Common myeloid progenitor, CD34-positive (primary cell): ENCODE measurements at regions not wholly inside any gene's neighbourhood (a gene's known extent, or its start where the extent isn't known, plus 50 kb on each side); places are given as distances from the start of the nearest gene placed in this dataset.
"Not testable (repeated sequence)": the region's sequence is repeated elsewhere in the genome, so short reads cannot be mapped to it uniquely, and the experiment has no call there.

ENCODE experiments used
- CTCF ChIA-PET: fragments of 350-600 bp; sonication (Branson Sonifier 250); formaldehyde crosslinking; loops from one replicate; lab custom pipeline; 2021; ENCODE audit warnings: antibody characterized with exemption; lab: Charles Lee
- POLR2A ChIA-PET: fragments of 350-600 bp; sonication (Branson Sonifier 250); formaldehyde crosslinking; loops from one replicate; lab custom pipeline; 2021; ENCODE audit warnings: antibody characterized with exemption; lab: Charles Lee
- DNase-seq, 3 donors: peaks; one replicate each; pipeline versions ENCODE4 v3.0.0 to v3.0.0-alpha.2; 2013
- H3K27ac ChIP-seq, 2 experiments: 1 replicate in 1 of 2; 2 replicates in 1 of 2; pipeline ENCODE4 v1.7.0; 2013; ENCODE audit warnings: inconsistent platforms in 2 of 2, low read length in 2 of 2, mild to moderate bottlenecking in 2 of 2, low read depth in 1 of 2, moderate library complexity in 1 of 2; ENCODE audit not compliant: severe bottlenecking in 2 of 2, insufficient read depth in 1 of 2, poor library complexity in 1 of 2
- H3K27me3 ChIP-seq, 5 experiments: replicated peaks in 2 of 5; 1 replicate in 3 of 5; 2 replicates in 2 of 5; pipeline versions ENCODE4 v1.6.1 to v1.7.0; 2013; ENCODE audit warnings: low read length in 4 of 5, mild to moderate bottlenecking in 2 of 5, moderate library complexity in 2 of 5, inconsistent platforms in 1 of 5; ENCODE audit not compliant: insufficient read depth in 5 of 5, control insufficient read depth in 4 of 5
- H3K36me3 ChIP-seq, 4 experiments: 1 replicate in 2 of 4; 2 replicates in 2 of 4; pipeline versions ENCODE4 v1.6.1 to v1.7.0; 2013; ENCODE audit warnings: low read length in 3 of 4, control low read depth in 1 of 4, mild to moderate bottlenecking in 1 of 4; ENCODE audit not compliant: control insufficient read depth in 4 of 4, insufficient read depth in 4 of 4
- H3K4me1 ChIP-seq, 4 experiments: 1 replicate in 3 of 4; 2 replicates in 1 of 4; pipeline versions ENCODE4 v1.6.1 to v1.7.1; 2013; ENCODE audit warnings: low read length in 3 of 4, mild to moderate bottlenecking in 3 of 4, control low read depth in 1 of 4, inconsistent platforms in 1 of 4, moderate library complexity in 1 of 4; ENCODE audit not compliant: control insufficient read depth in 4 of 4, insufficient read depth in 4 of 4; ENCODE audit errors: control extremely low read depth in 1 of 4
- H3K4me3 ChIP-seq, 7 experiments: 1 replicate in 4 of 7; 2 replicates in 3 of 7; pipeline versions ENCODE4 v1.5.1 to v1.7.0; 2013; ENCODE audit warnings: mild to moderate bottlenecking in 7 of 7, low read length in 6 of 7, moderate library complexity in 6 of 7, inconsistent platforms in 2 of 7, low read depth in 2 of 7, control low read depth in 1 of 7; ENCODE audit not compliant: insufficient read depth in 4 of 7, control insufficient read depth in 1 of 7; ENCODE audit errors: extremely low read depth in 1 of 7
- H3K9me3 ChIP-seq, 5 experiments: 1 replicate in 4 of 5; 2 replicates in 1 of 5; pipeline versions ENCODE4 v1.6.1 to v1.7.1; 2013; ENCODE audit warnings: low read length in 4 of 5, mild to moderate bottlenecking in 2 of 5, inconsistent platforms in 1 of 5, low read depth in 1 of 5, moderate library complexity in 1 of 5; ENCODE audit not compliant: control insufficient read depth in 4 of 5, insufficient read depth in 2 of 5; ENCODE audit errors: control extremely low read depth in 1 of 5
- WGBS: methylation state at CpG from one replicate; pipeline ENCODE4 v1.1.5; 2013; ENCODE audit not compliant: insufficient coverage; 5-methylcytosine and 5-hydroxymethylcytosine counted together

DNA sequence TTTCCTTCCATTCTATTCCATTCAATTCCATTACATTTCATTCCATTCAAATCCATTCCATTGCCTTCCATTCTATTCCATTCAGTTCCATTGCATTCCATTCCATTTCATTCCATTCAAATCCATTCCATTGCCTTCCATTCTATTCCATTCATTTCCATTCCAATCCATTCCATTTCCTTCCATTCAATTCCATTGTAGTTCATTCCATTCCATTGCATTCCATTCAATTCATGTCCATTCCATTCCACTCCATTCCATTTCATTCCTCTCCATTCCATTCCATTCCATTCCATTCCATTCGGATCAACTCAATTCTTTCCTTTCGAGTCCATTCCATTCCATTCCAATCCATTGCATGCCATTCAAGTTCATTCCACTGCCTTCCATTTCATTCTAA lies 1128.3 kb downstream of the RPIA start:
- no peak for DNase-seq
- CTCF ChIA-PET, result no interaction called here
- H3K27me3 ChIP-seq, result no peaks in the 10 kb centered on the region
- no peaks in the 10 kb centered on the region for H3K4me1 ChIP-seq
- H3K4me3 ChIP-seq, result no peak overlapping the region
- WGBS, result 85% methylated on average over 2 of the region's 2 CpGs
- peaks cover 3 to 72% (median 34%) of the 10 kb centered on the region in 5 experiments for H3K9me3 ChIP-seq
- POLR2A ChIA-PET, result no interaction called here
- no peaks in the 10 kb centered on the region for H3K36me3 ChIP-seq
- no peak overlapping the region for H3K27ac ChIP-seq

DNA sequence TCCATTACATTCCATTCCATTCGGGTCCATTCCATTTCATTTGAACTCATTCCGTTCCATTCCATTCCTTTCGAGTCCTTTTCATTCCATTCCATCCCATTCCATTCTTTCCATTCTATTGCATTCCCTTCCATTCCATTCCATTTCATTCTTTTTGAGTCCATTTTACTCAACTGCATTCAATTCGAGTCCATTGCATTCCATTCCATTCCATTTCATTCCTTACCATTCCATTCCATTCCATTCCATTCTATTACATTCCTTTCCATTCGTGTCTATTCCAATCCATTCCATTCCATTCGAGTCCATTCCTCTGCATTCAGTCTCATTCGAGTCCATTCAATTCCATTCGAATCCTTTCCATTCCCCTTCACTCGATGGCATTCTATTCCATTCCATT lies 1128.8 kb downstream of the RPIA start:
- CTCF ChIA-PET, result no interaction called here
- no peaks in the 10 kb centered on the region for H3K27me3 ChIP-seq
- H3K9me3 ChIP-seq, result peaks cover 3 to 73% (median 38%) of the 10 kb centered on the region in 5 experiments
- no peaks in the 10 kb centered on the region for H3K4me1 ChIP-seq
- H3K36me3 ChIP-seq, result no peaks in the 10 kb centered on the region
- H3K27ac ChIP-seq, result no peak overlapping the region
- POLR2A ChIA-PET, result no interaction called here
- DNase-seq, result no peak
- H3K4me3 ChIP-seq, result no peak overlapping the region
- 74% methylated on average over 9 of the region's 9 CpGs for WGBS

DNA sequence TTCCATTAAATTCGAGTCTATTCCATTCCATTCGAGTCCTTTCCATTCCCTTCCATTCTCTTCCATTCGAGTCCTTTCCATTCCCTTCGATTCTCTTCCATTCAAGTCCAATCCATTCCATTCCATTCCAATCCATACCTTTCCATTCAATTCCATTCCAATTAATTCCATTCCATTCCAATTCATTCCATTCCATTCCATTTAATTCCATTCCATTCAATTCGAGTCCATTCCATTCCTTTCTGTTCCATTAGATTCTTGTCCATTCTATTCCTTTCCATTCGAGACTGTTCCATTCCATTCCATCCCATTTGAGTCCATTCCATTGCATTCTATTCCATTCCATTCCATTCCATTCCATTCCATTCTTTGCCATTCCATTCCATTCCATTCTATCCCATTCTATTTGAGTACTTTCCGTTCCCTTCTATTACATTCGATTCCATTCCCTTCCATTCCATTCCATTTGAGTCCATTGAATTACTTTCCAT lies 1130.0 kb downstream of the RPIA start:
- peaks cover 4 to 71% (median 46%) of the 10 kb centered on the region in 5 experiments for H3K9me3 ChIP-seq
- POLR2A ChIA-PET, result no interaction called here
- H3K4me1 ChIP-seq, result no peaks in the 10 kb centered on the region
- H3K27me3 ChIP-seq, result no peaks in the 10 kb centered on the region
- CTCF ChIA-PET, result no interaction called here
- 77% methylated on average over 8 of the region's 8 CpGs for WGBS
- no peak for DNase-seq
- H3K4me3 ChIP-seq, result no peak overlapping the region
- no peak overlapping the region for H3K27ac ChIP-seq
- no peaks in the 10 kb centered on the region for H3K36me3 ChIP-seq

DNA sequence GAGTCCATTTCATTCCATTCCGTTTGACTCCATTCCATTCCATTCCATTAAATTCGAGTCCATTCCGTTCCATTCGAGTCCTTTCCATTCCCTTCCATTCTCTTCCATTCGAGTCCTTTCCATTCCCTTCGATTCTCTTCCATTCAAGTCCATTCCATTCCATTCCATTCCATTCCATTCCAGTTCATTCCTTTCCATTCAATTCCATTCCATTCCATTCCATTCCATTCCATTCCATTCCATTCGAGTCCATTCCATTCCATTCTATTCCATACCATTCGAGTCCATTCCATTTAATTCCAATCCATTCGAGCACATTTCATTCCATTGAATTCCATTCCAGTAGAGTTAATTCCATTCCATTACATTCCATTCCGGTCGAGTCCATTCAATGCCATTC lies 1130.9 kb downstream of the RPIA start:
- H3K27me3 ChIP-seq, H3K4me3 ChIP-seq, POLR2A ChIA-PET, DNase-seq, H3K27ac ChIP-seq, CTCF ChIA-PET, H3K36me3 ChIP-seq, H3K4me1 ChIP-seq: not testable (repeated sequence)
- WGBS, result 71% methylated on average over 11 of the region's 11 CpGs
- peaks cover 6 to 71% (median 54%) of the 10 kb centered on the region in 5 experiments for H3K9me3 ChIP-seq

DNA sequence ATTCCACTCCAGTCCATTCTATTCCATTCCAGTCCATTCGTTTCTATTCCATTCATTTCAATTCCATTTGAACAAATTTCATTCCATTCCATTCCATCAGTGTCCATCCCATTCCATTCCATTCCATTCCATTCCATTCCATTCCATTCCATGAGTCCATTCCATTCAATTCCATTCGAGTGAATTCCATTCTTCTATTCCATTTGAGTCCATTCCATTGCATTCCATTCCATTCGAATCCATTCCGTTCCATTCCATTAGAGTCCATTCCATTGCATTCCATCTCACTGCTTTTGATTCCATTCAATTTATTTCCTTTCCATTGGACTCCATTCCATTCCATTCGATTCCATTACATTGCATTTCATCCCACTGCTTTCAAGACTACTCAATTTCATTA lies 1132.1 kb downstream of the RPIA start:
- no peaks in the 10 kb centered on the region for H3K27me3 ChIP-seq
- no peak for DNase-seq
- H3K4me3 ChIP-seq, result no peak overlapping the region
- WGBS, result 72% methylated on average over 5 of the region's 5 CpGs
- no peaks in the 10 kb centered on the region for H3K4me1 ChIP-seq
- no peak overlapping the region for H3K27ac ChIP-seq
- ChIA-PET POLR2A (no interaction called here), CTCF (no interaction called here)
- H3K36me3 ChIP-seq, result no peaks in the 10 kb centered on the region
- peaks cover 6 to 60% (median 47%) of the 10 kb centered on the region in 5 experiments for H3K9me3 ChIP-seq

DNA sequence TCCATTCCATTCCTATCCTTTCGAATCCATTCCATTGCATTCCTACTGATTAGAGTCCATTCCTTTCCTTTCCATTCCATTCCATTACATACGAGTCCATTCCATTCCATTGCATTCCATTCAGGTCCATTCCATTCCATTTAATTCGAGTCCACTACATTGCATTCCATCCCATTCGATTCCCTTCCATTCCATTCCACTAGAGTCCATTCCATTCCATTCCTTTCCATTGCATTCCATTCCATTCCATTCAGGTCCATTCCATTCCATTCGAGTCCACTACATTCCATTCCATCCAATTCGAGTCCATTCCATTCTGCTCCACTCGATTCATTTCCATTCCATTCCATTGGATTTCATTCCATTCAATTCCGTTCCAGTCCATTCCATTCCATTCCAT lies 1133.6 kb downstream of the RPIA start:
- Histone ChIP-seq H3K36me3 (no peaks in the 10 kb centered on the region), H3K9me3 (peaks cover 13 to 46% (median 39%) of the 10 kb centered on the region in 5 experiments), H3K4me3 (no peak overlapping the region), H3K4me1 (no peaks in the 10 kb centered on the region), H3K27me3 (no peaks in the 10 kb centered on the region), H3K27ac (no peak overlapping the region)
- ChIA-PET CTCF (no interaction called here), POLR2A (no interaction called here)
- DNase-seq, result no peak
- WGBS, result 88% methylated on average over 8 of the region's 8 CpGs

DNA sequence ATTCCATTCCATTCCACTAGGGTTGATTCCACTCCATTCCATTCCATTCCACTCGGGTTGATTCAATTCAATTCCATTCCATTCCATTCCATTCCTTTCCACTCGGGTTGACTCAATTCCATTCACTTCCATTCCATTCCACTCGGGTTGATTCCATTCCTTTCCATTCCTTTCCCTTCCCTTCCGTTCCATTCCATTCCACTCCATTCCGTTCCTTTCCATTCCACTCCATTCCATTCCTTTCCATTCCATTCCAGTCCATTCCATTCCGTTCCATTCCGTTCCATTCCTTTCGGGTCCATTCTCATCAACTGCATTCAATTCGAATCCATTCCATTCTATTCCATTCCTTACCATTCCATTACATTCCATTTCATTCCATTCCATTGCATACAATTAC lies 1135.3 kb downstream of the RPIA start:
- CTCF ChIA-PET, result not testable (repeated sequence)

More for the DNA sequence above, 1135.3 kb downstream of the RPIA start:
- H3K36me3 ChIP-seq, DNase-seq, H3K27ac ChIP-seq, POLR2A ChIA-PET, H3K27me3 ChIP-seq, H3K4me3 ChIP-seq, H3K4me1 ChIP-seq: not testable (repeated sequence)
- 89% methylated on average over 8 of the region's 9 CpGs for WGBS
- H3K9me3 ChIP-seq, result peaks cover 19 to 45% (median 27%) of the 10 kb centered on the region in 5 experiments
